ENCODE measurements at regions not wholly inside any gene's neighbourhood (a gene's known extent, or its start where the extent isn't known, plus 50 kb on each side); places are given as distances from the start of the nearest gene placed in this dataset.
"Not testable (repeated sequence)": the region's sequence is repeated elsewhere in the genome, so short reads cannot be mapped to it uniquely, and the experiment has no call there.

- Histone ChIP-seq H3K4me3 (ENCODE audit: low read length in 2 of 2) (no peak overlapping the region), H3K27me3 (ENCODE audit: control insufficient read depth in 2 of 2, insufficient read depth in 2 of 2, low read length in 2 of 2) (no peaks in the 10 kb centered on the region), H3K36me3 (ENCODE audit: control insufficient read depth in 2 of 2, insufficient read depth in 2 of 2, low read length in 2 of 2) (no peaks in the 10 kb centered on the region), H3K9ac (ENCODE audit: low read depth in 1 of 2, low read length in 2 of 2) (no peak overlapping the region), H3K27ac (ENCODE audit: low read depth in 2 of 2, low read length in 2 of 2) (no peak overlapping the region), H3K9me3 (ENCODE audit: control insufficient read depth in 2 of 2, low read length in 2 of 2) (no peaks in the 10 kb centered on the region), H3K4me1 (ENCODE audit: control insufficient read depth in 2 of 2, insufficient read depth in 2 of 2, low read length in 2 of 2) (no peaks in the 10 kb centered on the region)
These were observed 53.8 kb upstream of the ADAMTS18 start for GRCh38 chr16:77488652-77489051.

- Histone ChIP-seq H3K36me3 (ENCODE audit: control insufficient read depth in 2 of 2, insufficient read depth in 2 of 2, low read length in 2 of 2) (no peaks in the 10 kb centered on the region), H3K27ac (ENCODE audit: low read depth in 2 of 2, low read length in 2 of 2) (no peak overlapping the region), H3K4me3 (ENCODE audit: low read length in 2 of 2) (no peak overlapping the region), H3K27me3 (ENCODE audit: control insufficient read depth in 2 of 2, insufficient read depth in 2 of 2, low read length in 2 of 2) (no peaks in the 10 kb centered on the region), H3K9me3 (ENCODE audit: control insufficient read depth in 2 of 2, low read length in 2 of 2) (no peaks in the 10 kb centered on the region), H3K9ac (ENCODE audit: low read depth in 1 of 2, low read length in 2 of 2) (no peak overlapping the region), H3K4me1 (ENCODE audit: control insufficient read depth in 2 of 2, insufficient read depth in 2 of 2, low read length in 2 of 2) (no peaks in the 10 kb centered on the region)
These were observed 56.3 kb upstream of the ADAMTS18 start for GRCh38 chr16:77491091-77491490.

DNA sequence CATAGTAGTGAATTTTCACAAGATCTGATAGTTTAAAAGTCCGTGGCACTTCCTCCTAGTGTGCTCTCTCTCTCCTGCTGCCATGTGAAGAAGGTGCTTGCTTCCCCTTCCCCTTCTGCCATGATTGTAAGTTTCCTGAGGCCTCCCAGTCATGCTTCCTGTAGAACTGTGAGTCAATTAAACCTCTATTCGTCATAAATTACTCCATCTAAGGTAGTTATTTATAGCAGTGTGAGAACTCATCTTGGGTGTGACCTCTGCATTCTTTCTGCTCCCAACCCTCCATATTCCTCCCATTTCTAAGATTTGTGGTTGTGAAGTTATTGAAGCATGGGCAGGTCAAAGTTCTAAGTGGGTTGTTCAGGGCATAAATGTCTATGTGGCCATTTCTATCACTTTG is 62.1 kb upstream of the ADAMTS18 start:
- Histone ChIP-seq H3K4me1 (ENCODE audit: control insufficient read depth in 2 of 2, insufficient read depth in 2 of 2, low read length in 2 of 2) (peaks cover 0 to 3% of the 10 kb centered on the region in 2 donors), H3K9ac (ENCODE audit: low read depth in 1 of 2, low read length in 2 of 2) (no peak overlapping the region), H3K27me3 (ENCODE audit: control insufficient read depth in 2 of 2, insufficient read depth in 2 of 2, low read length in 2 of 2) (no peaks in the 10 kb centered on the region), H3K36me3 (ENCODE audit: control insufficient read depth in 2 of 2, insufficient read depth in 2 of 2, low read length in 2 of 2) (no peaks in the 10 kb centered on the region), H3K4me3 (ENCODE audit: low read length in 2 of 2) (no peak overlapping the region), H3K9me3 (ENCODE audit: control insufficient read depth in 2 of 2, low read length in 2 of 2) (no peaks in the 10 kb centered on the region), H3K27ac (ENCODE audit: low read depth in 2 of 2, low read length in 2 of 2) (no peak overlapping the region)

DNA sequence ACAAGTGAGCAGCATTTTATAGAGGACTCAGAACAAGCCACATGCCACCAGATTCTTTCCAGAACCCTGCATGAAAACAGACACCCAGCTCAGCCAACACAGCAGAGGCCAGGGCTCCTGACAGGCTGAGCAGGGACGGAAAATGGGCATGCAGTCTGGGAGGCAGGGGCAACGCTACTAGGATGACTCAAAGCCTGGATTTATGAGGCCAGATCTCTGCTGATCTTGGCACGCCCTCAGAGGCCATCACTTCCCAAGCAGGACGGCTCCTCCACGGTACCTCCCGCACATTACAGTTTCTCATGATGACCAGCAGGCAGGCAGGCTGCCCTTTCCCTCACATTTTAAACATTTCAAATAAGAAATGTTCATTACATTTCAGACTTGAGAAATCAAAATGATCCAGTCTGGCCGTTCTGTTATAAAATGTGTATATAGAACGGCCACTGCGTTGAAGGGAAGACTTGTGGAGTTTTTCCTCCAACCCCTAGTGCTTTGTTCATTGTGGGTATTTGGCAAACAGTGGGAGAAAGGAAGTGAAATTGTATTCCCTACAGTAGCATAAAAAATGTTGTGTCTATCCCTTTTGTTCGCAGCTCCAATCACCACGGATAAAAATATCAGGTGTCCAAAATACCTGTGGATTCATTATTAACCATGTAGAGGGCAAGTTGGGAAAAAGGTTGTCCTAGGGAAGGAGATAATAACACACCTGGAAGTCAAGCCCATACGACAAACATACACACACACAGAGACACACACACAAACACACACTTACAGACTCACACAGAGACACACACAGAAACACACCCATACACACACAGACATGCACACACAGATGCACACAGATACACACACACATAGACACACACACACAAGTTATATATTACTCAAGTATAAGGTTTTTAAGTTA is 64.8 kb upstream of the ADAMTS18 start:
- no peaks in the 10 kb centered on the region for H3K9me3 ChIP-seq (ENCODE audit: control insufficient read depth in 2 of 2, low read length in 2 of 2)
- H3K36me3 ChIP-seq (ENCODE audit: control insufficient read depth in 2 of 2, insufficient read depth in 2 of 2, low read length in 2 of 2), result no peaks in the 10 kb centered on the region
- no peak overlapping the region for H3K4me3 ChIP-seq (ENCODE audit: low read length in 2 of 2)
- no peak overlapping the region for H3K9ac ChIP-seq (ENCODE audit: low read depth in 1 of 2, low read length in 2 of 2)
- no peaks in the 10 kb centered on the region for H3K27me3 ChIP-seq (ENCODE audit: control insufficient read depth in 2 of 2, insufficient read depth in 2 of 2, low read length in 2 of 2)
- H3K4me1 ChIP-seq (ENCODE audit: control insufficient read depth in 2 of 2, insufficient read depth in 2 of 2, low read length in 2 of 2), result peaks cover 0 to 3% of the 10 kb centered on the region in 2 donors
- no peak overlapping the region for H3K27ac ChIP-seq (ENCODE audit: low read depth in 2 of 2, low read length in 2 of 2)

- Histone ChIP-seq H3K9ac (ENCODE audit: low read depth in 1 of 2, low read length in 2 of 2) (no peak overlapping the region), H3K27ac (ENCODE audit: low read depth in 2 of 2, low read length in 2 of 2) (no peak overlapping the region), H3K4me1 (ENCODE audit: control insufficient read depth in 2 of 2, insufficient read depth in 2 of 2, low read length in 2 of 2) (peaks cover 0 to 3% of the 10 kb centered on the region in 2 donors), H3K9me3 (ENCODE audit: control insufficient read depth in 2 of 2, low read length in 2 of 2) (no peaks in the 10 kb centered on the region), H3K27me3 (ENCODE audit: control insufficient read depth in 2 of 2, insufficient read depth in 2 of 2, low read length in 2 of 2) (no peaks in the 10 kb centered on the region), H3K36me3 (ENCODE audit: control insufficient read depth in 2 of 2, insufficient read depth in 2 of 2, low read length in 2 of 2) (no peaks in the 10 kb centered on the region), H3K4me3 (ENCODE audit: low read length in 2 of 2) (no peak overlapping the region)
These were observed 65.4 kb upstream of the ADAMTS18 start for GRCh38 chr16:77500286-77500598.

- Histone ChIP-seq H3K4me3 (ENCODE audit: low read length in 2 of 2) (no peak overlapping the region), H3K9ac (ENCODE audit: low read depth in 1 of 2, low read length in 2 of 2) (no peak overlapping the region), H3K9me3 (ENCODE audit: control insufficient read depth in 2 of 2, low read length in 2 of 2) (no peaks in the 10 kb centered on the region), H3K36me3 (ENCODE audit: control insufficient read depth in 2 of 2, insufficient read depth in 2 of 2, low read length in 2 of 2) (no peaks in the 10 kb centered on the region), H3K4me1 (ENCODE audit: control insufficient read depth in 2 of 2, insufficient read depth in 2 of 2, low read length in 2 of 2) (peaks cover 0 to 3% of the 10 kb centered on the region in 2 donors), H3K27me3 (ENCODE audit: control insufficient read depth in 2 of 2, insufficient read depth in 2 of 2, low read length in 2 of 2) (no peaks in the 10 kb centered on the region), H3K27ac (ENCODE audit: low read depth in 2 of 2, low read length in 2 of 2) (no peak overlapping the region)
These were observed 66.3 kb upstream of the ADAMTS18 start for GRCh38 chr16:77500934-77501664.

DNA sequence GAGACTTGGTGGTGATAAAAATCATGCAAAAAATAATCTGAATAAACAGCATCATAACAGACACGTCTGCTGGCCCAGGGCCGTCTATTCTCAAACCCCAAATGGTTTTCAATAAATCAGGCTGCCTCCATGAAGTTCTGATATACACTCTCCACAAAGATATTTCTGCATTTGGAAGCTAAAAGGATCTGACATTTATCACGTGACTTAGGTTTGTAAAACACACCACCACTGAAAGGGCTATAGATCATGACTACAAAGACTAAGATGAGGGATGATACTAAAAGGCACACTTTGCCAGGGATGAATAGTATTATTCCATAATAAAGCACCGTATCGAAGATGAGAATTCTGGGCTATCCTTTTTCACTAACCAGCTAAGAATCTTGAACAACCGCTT is 67.6 kb upstream of the ADAMTS18 start:
- peaks cover 0 to 3% of the 10 kb centered on the region in 2 donors for H3K4me1 ChIP-seq (ENCODE audit: control insufficient read depth in 2 of 2, insufficient read depth in 2 of 2, low read length in 2 of 2)
- no peaks in the 10 kb centered on the region for H3K36me3 ChIP-seq (ENCODE audit: control insufficient read depth in 2 of 2, insufficient read depth in 2 of 2, low read length in 2 of 2)
- no peak overlapping the region for H3K9ac ChIP-seq (ENCODE audit: low read depth in 1 of 2, low read length in 2 of 2)
- no peak overlapping the region for H3K27ac ChIP-seq (ENCODE audit: low read depth in 2 of 2, low read length in 2 of 2)
- no peaks in the 10 kb centered on the region for H3K27me3 ChIP-seq (ENCODE audit: control insufficient read depth in 2 of 2, insufficient read depth in 2 of 2, low read length in 2 of 2)
- no peak overlapping the region for H3K4me3 ChIP-seq (ENCODE audit: low read length in 2 of 2)
- no peaks in the 10 kb centered on the region for H3K9me3 ChIP-seq (ENCODE audit: control insufficient read depth in 2 of 2, low read length in 2 of 2)

- H3K36me3 ChIP-seq (ENCODE audit: control insufficient read depth in 2 of 2, insufficient read depth in 2 of 2, low read length in 2 of 2); H3K4me3 ChIP-seq (ENCODE audit: low read length in 2 of 2); H3K9me3 ChIP-seq (ENCODE audit: control insufficient read depth in 2 of 2, low read length in 2 of 2); H3K27me3 ChIP-seq (ENCODE audit: control insufficient read depth in 2 of 2, insufficient read depth in 2 of 2, low read length in 2 of 2); H3K9ac ChIP-seq (ENCODE audit: low read depth in 1 of 2, low read length in 2 of 2); H3K27ac ChIP-seq (ENCODE audit: low read depth in 2 of 2, low read length in 2 of 2); H3K4me1 ChIP-seq (ENCODE audit: control insufficient read depth in 2 of 2, insufficient read depth in 2 of 2, low read length in 2 of 2): not testable (repeated sequence)
These were observed 71.7 kb upstream of the ADAMTS18 start for GRCh38 chr16:77506492-77506891.

DNA sequence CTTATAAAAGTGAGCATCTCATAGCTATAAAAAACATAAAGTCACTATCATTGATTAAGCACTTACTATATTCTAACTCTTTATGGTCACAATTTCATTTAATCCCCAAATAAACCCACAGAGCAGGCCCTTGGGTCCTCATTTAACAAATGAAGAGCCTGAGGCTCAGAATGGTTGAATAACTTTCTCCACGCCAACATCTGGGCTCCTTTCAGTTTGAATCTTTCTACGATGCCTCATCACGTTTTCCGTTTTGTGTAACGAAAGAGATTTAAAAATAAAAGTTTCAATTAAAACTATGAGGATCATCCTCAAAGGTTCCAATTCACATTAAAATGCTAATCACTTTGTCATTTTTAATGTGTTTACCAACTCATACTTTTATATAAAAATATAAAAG is 74.2 kb upstream of the ADAMTS18 start:
- H3K36me3 ChIP-seq (ENCODE audit: control insufficient read depth in 2 of 2, insufficient read depth in 2 of 2, low read length in 2 of 2), result no peaks in the 10 kb centered on the region
- no peaks in the 10 kb centered on the region for H3K27me3 ChIP-seq (ENCODE audit: control insufficient read depth in 2 of 2, insufficient read depth in 2 of 2, low read length in 2 of 2)
- no peaks in the 10 kb centered on the region for H3K4me1 ChIP-seq (ENCODE audit: control insufficient read depth in 2 of 2, insufficient read depth in 2 of 2, low read length in 2 of 2)

GRCh38 chr16:77509796-77510195 is 75.0 kb upstream of the ADAMTS18 start:
- H3K4me3 ChIP-seq (ENCODE audit: low read length in 2 of 2), result no peak overlapping the region
- no peak overlapping the region for H3K27ac ChIP-seq (ENCODE audit: low read depth in 2 of 2, low read length in 2 of 2)
- H3K4me1 ChIP-seq (ENCODE audit: control insufficient read depth in 2 of 2, insufficient read depth in 2 of 2, low read length in 2 of 2), result no peaks in the 10 kb centered on the region
- H3K36me3 ChIP-seq (ENCODE audit: control insufficient read depth in 2 of 2, insufficient read depth in 2 of 2, low read length in 2 of 2), result no peaks in the 10 kb centered on the region
- no peaks in the 10 kb centered on the region for H3K9me3 ChIP-seq (ENCODE audit: control insufficient read depth in 2 of 2, low read length in 2 of 2)
- H3K9ac ChIP-seq (ENCODE audit: low read depth in 1 of 2, low read length in 2 of 2), result no peak overlapping the region
- H3K27me3 ChIP-seq (ENCODE audit: control insufficient read depth in 2 of 2, insufficient read depth in 2 of 2, low read length in 2 of 2), result no peaks in the 10 kb centered on the region

More for the DNA sequence above, 74.2 kb upstream of the ADAMTS18 start:
- Histone ChIP-seq H3K9ac (ENCODE audit: low read depth in 1 of 2, low read length in 2 of 2) (no peak overlapping the region), H3K4me3 (ENCODE audit: low read length in 2 of 2) (no peak overlapping the region), H3K27ac (ENCODE audit: low read depth in 2 of 2, low read length in 2 of 2) (no peak overlapping the region), H3K9me3 (ENCODE audit: control insufficient read depth in 2 of 2, low read length in 2 of 2) (no peaks in the 10 kb centered on the region)
